SHP77 treated with DMSO at 0.1 percent for 48 hours (cell line): ENCODE measurements at regions not wholly inside any gene's neighbourhood (a gene's known extent, or its start where the extent isn't known, plus 50 kb on each side); places are given as distances from the start of the nearest gene placed in this dataset.

Experiments
- DNase-seq: peaks from one replicate; lab custom pipeline; 2025; lab: John Stamatoyannopoulos, UW

GRCh38 chr6:168908887-168909286 is 344.8 kb downstream of the THBS2 start:
- no peak for DNase-seq

GRCh38 chr6:168908166-168908565 is 345.5 kb downstream of the THBS2 start:
- DNase-seq: no peak

GRCh38 chr6:168906391-168906790 is 347.3 kb downstream of the THBS2 start:
- no peak for DNase-seq

DNA sequence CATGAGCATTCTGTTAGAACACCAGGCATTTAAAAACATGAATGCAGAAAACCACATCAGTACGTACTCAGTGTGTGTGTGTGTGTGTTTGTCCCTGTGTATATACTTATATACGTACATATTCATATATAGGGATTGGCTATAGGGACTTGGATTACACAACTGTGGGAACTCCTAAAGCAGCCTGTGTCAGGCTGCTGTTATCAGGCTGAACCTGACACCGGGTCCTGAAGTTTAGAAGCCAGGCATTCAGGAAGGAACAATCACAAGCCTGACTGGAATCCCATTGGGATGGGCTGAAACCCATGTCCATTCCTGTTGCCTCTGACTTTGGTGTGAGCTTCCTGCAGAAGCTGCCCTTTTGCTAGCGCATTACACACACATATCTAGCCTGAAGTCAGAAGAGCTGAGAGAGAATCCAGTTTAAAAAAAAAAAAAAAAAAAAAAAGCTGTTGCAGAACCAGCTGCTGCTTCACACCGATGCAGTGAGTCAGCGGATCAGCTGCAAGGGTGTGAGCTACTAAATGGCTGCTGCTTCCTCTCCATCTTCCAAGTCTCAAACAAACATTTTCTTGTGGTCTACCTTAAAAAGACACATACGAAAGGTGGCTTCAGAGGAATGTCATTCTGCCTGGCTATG is 348.1 kb downstream of the THBS2 start:
- DNase-seq: no peak

- no peak for DNase-seq
These were observed 349.9 kb downstream of the THBS2 start for GRCh38 chr6:168903613-168904345.

- DNase-seq: no peak
These were observed 351.6 kb downstream of the THBS2 start for GRCh38 chr6:168902075-168902474.

DNA sequence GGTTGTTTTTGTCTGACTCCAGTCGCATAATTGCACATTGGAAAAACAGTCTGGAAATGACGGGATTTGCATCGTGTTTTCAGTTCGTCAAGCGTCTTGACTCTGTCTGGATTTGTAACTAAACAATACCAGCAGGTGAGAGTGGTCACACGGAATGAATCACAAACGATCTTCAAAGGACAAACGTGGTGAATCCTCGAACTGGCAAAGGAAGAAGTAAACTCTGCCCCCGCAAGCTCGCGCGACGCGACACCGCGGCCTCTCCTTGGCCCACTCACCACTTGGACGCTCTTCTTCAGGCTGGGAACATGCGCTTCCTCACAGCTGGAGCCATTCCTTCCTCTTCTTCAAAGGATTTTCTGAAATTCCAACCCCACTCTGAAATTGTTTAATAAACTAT is 352.6 kb downstream of the THBS2 start:
- DNase-seq: no peak

DNA sequence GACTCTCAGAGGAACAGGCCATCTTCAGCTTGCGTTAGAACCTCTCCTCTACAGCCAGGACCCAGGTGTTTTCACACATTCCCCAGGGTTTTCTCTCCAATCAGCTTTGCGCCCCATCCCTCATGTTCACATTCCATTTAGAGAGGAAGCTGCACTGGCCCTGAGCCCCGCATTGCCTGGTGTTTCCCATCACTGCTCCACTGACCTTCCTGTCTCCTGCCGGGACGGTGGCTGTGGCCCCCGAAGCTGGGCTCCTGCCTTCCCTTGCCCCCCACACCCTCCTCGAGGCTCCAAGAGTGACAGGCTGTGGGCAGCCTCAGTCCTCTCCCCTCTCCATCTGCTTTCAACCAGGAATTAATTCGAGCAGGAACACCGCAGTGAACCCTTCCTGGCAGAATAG is 357.3 kb downstream of the THBS2 start:
- no peak for DNase-seq

DNA sequence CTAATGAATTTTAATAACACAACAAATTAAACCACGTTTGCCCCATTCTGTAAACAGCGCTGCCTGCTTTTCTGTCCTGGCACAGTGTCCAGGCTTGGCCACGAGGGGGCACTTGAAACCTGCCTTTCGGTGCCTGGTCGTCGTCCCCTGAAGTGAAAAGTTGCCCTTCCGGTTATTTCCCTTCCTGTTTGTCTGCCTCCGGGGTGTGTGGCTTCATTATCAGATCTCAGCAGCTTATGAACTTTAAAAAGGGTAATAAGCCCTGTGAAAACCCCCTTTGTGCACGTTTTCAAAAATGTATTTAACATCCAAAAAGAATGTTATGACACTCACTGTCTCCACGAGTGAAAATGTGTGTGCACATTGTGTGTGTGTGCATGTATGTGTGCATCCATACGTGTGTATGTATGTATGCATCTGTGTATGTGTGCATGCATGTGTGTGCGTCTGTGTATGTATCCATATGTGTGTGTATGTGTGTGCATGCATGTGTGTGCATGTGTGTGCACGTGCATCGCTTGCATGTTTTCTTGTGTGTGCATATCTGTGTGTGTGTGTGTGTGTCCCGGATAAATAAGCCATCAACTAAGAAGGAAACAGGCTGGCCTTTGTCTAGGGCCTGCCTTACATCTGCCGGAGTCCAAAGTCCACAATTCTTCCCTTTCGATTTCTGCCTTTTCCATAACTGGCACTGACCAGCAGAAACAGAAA is 358.4 kb downstream of the THBS2 start:
- peak; percentile 34 for DNase-seq

- no peak for DNase-seq
These were observed 361.6 kb downstream of the THBS2 start for GRCh38 chr6:168892031-168892430.

DNA sequence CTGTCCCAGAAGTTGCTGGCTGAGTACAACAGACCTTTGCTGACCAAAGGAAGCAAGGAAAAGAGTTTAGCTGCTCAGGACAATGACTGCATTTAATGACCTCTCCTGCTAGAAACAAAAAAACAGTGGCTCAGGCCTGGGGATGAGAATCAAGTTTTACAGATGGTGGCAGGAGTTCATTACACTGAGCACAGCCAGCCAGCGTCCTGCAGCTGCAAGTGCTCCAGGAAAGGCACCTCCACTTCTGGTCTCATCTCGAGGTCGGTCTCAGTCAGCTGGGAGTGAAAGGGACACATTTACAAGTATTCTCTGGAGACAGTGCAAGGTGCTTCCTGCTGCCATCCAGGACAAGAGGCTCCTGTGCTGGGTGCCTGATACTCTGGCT is 362.7 kb downstream of the THBS2 start:
- no peak for DNase-seq

DNA sequence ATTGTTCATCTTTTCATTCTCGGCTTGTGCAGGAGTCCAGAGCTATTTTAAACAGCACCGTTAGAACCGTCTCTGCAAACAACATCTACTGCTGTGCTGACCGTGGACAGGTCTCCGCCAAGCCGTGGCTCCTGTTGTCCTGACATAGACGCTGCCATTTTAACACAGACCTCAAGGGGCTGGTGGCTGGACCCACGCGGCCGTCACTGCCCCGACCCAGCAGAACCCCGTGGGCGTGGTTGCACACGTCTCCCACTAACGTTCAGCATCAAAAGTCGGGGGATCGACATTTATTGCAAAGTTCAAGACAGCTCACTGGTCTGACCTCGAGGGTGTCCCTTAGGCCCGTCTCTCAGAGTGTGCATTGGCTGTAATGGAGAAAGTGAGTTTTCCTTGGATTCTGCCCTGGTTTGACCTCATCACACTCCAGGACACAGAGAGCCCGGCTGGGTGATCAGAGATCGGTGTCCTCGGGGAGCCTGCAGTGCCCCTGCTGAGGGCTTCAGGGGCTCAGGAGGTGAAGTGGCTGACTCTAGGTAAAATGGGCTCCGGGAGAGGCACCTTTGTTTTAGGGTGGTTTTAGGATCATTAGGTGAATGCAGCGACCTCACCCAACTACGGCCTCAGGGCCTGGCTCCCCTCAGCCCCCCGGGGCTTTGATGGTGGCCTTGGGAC is 363.2 kb downstream of the THBS2 start:
- DNase-seq: no peak

DNA sequence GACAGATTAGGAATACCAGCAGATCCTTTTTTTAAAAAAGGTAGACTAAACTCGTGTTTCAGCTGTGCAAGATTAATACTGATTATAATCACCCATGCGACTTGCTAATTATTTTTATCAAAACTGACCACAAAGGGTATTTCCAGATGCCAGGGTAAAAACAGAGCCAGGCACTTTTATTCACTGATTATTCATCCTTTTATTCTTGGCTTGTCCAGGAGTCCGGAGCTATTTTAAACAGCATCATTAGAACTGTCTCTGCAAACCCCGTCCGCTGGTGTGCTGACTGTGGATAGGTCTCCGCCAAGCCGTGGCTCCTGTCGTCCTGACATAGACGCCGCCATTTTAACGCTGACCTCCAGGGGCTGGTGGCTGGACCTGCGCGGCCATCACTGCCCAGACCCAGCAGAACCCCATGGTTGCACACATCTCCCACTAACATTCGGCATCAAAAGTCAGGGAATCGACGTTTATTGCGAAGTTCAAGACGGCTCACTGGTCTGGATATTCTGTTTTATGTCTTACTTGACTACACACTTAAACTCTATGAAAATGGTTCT is 364.8 kb downstream of the THBS2 start:
- no peak for DNase-seq

GRCh38 chr6:168888102-168888501 is 365.5 kb downstream of the THBS2 start:
- no peak for DNase-seq

DNA sequence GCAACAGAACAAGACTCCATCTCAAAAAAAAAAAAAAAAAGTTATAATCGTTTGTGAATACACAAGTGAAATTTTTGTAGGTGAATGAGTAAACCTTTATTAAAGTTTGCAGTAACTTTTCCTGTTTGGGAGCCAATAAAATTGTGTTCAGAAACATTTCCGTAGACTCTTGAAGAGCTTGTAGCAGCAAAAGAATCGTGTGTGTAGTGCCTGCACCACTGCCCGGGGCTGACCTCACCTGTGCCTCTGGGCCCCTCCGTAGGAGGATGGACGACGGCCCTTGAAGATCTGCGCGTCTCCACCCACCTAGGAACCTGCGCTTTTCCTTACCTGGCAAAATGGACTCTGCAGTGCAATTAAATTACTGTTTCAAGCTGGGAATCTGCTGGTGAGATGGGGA is 366.0 kb downstream of the THBS2 start:
- DNase-seq: no peak

DNA sequence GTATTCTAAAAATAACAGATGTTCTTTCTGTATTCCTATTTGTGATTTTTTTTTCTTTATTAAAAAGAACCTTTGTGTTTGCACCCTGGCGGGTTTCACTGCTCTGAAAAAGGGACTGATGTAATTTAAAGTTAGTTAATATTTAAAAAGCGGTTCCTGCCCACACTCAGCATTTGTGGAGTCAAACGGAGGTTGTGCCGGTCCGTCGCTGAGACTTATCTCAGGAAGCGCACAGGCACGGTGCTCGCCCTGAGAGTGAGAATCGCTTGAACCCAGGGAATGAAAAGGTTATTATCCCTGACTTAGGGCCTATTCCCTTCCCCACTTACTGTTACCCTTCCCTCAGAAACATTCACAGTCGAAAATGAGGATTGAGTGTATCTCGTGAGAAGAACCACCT is 366.7 kb downstream of the THBS2 start:
- no peak for DNase-seq

GRCh38 chr6:168885751-168886742 is 367.6 kb downstream of the THBS2 start:
- no peak for DNase-seq

DNA sequence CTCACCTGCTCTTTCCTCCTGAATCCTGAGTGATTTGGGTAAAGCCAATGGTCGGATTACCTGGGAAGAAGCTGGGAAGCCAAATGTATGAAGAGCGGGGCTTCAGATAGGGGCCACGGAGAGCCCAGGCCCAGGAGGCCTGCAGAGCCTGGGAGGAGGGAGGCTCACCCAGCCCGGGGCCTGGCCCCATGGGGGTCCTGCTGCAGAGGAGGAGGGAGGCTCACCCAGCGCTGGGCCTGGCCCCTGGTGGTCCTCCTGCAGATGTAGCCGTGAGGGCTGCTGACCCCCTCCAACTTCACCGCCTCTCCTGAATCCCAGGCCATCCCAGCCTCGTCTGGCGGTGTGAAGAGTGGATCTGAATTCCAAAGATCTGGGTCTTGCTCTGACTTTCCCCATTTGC is 368.4 kb downstream of the THBS2 start:
- DNase-seq: no peak

- DNase-seq: peak; percentile 13
These were observed 369.0 kb downstream of the THBS2 start for GRCh38 chr6:168884646-168885086.

DNA sequence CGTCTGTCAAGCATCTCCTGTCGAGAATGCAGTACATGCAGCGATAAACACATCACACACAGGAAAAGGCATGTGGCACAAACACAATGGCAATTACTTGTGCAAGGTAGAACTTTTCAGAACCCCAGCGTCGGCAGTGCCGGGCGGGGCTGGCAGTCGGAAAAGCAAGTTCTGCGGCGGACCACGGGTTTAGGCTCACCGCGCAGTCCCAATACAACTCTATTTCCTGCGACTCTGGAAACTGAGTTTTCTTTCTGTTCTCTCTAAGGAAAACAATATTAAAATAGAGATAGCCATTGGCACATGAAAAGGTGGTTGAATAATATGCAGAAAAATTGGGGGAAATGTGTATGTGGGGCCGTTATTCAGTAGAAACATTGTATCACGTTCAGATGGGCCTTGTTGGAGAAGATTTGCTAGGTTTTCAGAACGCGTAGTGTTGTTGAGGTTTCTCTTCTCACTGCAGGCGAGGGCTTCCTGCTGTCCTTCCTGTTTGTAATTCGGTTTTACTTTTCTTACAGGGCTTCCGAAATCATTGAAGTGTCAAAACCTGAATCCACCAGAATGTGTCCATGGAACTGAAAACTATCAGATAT is 369.5 kb downstream of the THBS2 start:
- no peak for DNase-seq
